Osteocyte (in vitro differentiated cells): ENCODE measurements at regions not wholly inside any gene's neighbourhood (a gene's known extent, or its start where the extent isn't known, plus 50 kb on each side); places are given as distances from the start of the nearest gene placed in this dataset.
"Not testable (repeated sequence)": the region's sequence is repeated elsewhere in the genome, so short reads cannot be mapped to it uniquely, and the experiment has no call there.

Source experiments
- DNase-seq: peaks from one replicate; pipeline ENCODE4 v3.0.0; 2021; ENCODE audit warnings: mixed read lengths; ENCODE audit not compliant: unreplicated experiment; ENCODE audit errors: extremely low spot score
- H3K27ac Mint-ChIP-seq: one replicate; pipeline ENCODE4 v1.8.0; 2021; ENCODE audit warnings: mild to moderate bottlenecking, mixed read lengths; ENCODE audit not compliant: unreplicated experiment
- H3K27me3 Mint-ChIP-seq: one replicate; pipeline ENCODE4 v1.8.0; 2021; ENCODE audit warnings: mixed read lengths; ENCODE audit not compliant: unreplicated experiment
- H3K36me3 Mint-ChIP-seq: one replicate; pipeline ENCODE4 v1.8.0; 2021; ENCODE audit warnings: mixed read lengths; ENCODE audit not compliant: unreplicated experiment
- H3K4me1 Mint-ChIP-seq: one replicate; pipeline ENCODE4 v1.8.0; 2021; ENCODE audit warnings: mixed read lengths; ENCODE audit not compliant: unreplicated experiment
- H3K4me3 Mint-ChIP-seq: one replicate; pipeline ENCODE4 v1.8.0; 2021; ENCODE audit warnings: mild to moderate bottlenecking, moderate library complexity, mixed read lengths; ENCODE audit not compliant: unreplicated experiment
- H3K9me3 Mint-ChIP-seq: one replicate; pipeline ENCODE4 v1.8.0; 2021; ENCODE audit warnings: mixed read lengths; ENCODE audit not compliant: unreplicated experiment
- TF ChIP-seq, protein P1 (sequence below): fragments of 200-600 bp; sonication (generic); IDR thresholded peaks from 2 replicates; pipeline ENCODE4 v1.5.0; 2021; ENCODE audit warnings: antibody characterized with exemption, mild to moderate bottlenecking, moderate library complexity

GRCh38 chr3:130203633-130204032 is 122.0 kb downstream of the ALG1L2 start:
- not testable (repeated sequence) for DNase-seq, H3K4me3 Mint-ChIP-seq, H3K27me3 Mint-ChIP-seq, H3K27ac Mint-ChIP-seq, H3K4me1 Mint-ChIP-seq, H3K36me3 Mint-ChIP-seq
- H3K9me3 Mint-ChIP-seq = peaks cover 19% of the 10 kb centered on the region

DNA sequence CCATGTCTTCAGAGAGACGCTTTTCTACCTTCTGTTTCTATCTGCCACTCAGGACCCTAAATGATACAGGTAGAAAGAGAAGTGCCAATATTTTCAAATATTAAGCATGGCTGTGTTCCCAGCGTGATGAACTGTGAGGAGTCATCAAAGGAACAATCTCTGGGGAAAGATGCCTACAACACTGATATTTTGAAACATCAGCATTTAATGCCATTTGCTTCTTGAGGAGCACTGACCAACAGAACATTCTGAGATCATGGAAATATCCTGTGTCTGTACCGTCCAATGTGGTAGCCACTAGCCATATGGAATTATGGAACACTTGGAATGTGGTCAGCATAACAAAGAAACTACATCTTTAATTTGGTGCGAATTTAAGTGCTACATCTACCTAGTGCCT is 117.9 kb upstream of the COL6A5 start:
- no peak overlapping the region for H3K4me3 Mint-ChIP-seq
- no peak overlapping the region for H3K27ac Mint-ChIP-seq
- no peaks in the 10 kb centered on the region for H3K9me3 Mint-ChIP-seq
- no peaks in the 10 kb centered on the region for H3K4me1 Mint-ChIP-seq
- TF ChIP-seq, protein P1, sequence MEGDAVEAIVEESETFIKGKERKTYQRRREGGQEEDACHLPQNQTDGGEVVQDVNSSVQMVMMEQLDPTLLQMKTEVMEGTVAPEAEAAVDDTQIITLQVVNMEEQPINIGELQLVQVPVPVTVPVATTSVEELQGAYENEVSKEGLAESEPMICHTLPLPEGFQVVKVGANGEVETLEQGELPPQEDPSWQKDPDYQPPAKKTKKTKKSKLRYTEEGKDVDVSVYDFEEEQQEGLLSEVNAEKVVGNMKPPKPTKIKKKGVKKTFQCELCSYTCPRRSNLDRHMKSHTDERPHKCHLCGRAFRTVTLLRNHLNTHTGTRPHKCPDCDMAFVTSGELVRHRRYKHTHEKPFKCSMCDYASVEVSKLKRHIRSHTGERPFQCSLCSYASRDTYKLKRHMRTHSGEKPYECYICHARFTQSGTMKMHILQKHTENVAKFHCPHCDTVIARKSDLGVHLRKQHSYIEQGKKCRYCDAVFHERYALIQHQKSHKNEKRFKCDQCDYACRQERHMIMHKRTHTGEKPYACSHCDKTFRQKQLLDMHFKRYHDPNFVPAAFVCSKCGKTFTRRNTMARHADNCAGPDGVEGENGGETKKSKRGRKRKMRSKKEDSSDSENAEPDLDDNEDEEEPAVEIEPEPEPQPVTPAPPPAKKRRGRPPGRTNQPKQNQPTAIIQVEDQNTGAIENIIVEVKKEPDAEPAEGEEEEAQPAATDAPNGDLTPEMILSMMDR = no peak
- peaks cover 11% of the 10 kb centered on the region for H3K27me3 Mint-ChIP-seq
- DNase-seq = no peak
- H3K36me3 Mint-ChIP-seq = no peaks in the 10 kb centered on the region

- Mint-ChIP-seq H3K4me3 (no peak overlapping the region), H3K4me1 (no peaks in the 10 kb centered on the region), H3K27ac (no peak overlapping the region), H3K27me3 (no peaks in the 10 kb centered on the region), H3K9me3 (no peaks in the 10 kb centered on the region), H3K36me3 (no peaks in the 10 kb centered on the region)
- DNase-seq = no peak
- TF ChIP-seq, protein P1 = no peak
Observed at GRCh38 chr3:130242850-130243569, 102.5 kb upstream of the COL6A5 start.

DNA sequence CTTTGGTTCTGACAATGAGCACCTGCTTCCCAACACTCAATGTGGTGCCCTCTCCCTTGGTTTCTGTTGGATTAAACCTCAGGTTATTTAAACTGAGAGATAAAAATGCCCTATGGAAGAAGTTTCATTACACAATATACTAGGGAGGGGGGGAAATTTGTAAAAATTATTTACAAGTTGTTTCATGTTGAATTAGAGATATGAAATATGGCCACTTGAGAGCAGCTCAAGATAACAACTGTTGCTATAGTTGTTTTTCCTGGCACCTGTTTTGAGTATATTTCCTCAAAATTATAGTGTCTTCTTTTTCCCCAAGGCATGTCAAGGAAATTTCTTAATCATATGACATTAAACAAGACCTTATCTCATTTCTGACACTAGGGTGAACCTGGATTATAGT is 101.7 kb upstream of the COL6A5 start:
- Mint-ChIP-seq H3K4me1 (no peaks in the 10 kb centered on the region), H3K4me3 (no peak overlapping the region), H3K36me3 (no peaks in the 10 kb centered on the region), H3K27ac (no peak overlapping the region), H3K9me3 (no peaks in the 10 kb centered on the region), H3K27me3 (no peaks in the 10 kb centered on the region)
- DNase-seq = no peak
- TF ChIP-seq, protein P1 = no peak

DNA sequence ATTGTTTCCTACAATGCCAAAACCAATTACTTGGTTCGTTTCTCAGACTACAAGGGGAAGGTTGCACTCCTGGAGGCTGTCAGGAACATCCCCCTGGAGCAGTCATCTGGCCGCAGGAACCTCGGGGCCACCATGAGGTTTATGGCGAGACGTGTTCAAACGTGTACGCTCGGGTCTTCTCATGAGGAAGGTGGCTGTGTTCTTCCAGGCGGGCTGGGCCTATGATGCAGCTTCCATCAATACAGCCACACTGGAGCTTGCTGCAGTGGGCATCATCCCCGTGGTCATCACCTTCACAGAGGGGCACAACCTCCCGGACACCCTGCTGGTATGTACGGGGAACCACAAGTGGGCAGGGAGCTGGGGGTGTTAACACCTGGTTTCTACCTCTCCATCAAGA is 94.5 kb upstream of the COL6A5 start:
- Mint-ChIP-seq H3K27me3 (no peaks in the 10 kb centered on the region), H3K4me3 (no peak overlapping the region), H3K27ac (no peak overlapping the region), H3K36me3 (no peaks in the 10 kb centered on the region), H3K4me1 (no peaks in the 10 kb centered on the region), H3K9me3 (no peaks in the 10 kb centered on the region)
- TF ChIP-seq, protein P1 = no peak
- DNase-seq = no peak
